ENCODE measurements at regions not wholly inside any gene's neighbourhood (a gene's known extent, or its start where the extent isn't known, plus 50 kb on each side); places are given as distances from the start of the nearest gene placed in this dataset.

GRCh38 chr13:97631158-97631557 is 197.2 kb downstream of the RAP2A start:
- Histone ChIP-seq H3K4ac (ENCODE audit: low read depth, low read length) (no peak overlapping the region), H3K9me1 (ENCODE audit: insufficient read depth, low read length) (no peaks in the 10 kb centered on the region), H3K79me1 (ENCODE audit: low read depth in 1 of 2, low read length in 2 of 2) (no peaks in the 10 kb centered on the region), H2BK5ac (ENCODE audit: low read depth, low read length, poor library complexity, severe bottlenecking) (no peak overlapping the region), H4K91ac (ENCODE audit: insufficient read depth, low read depth, low read length) (no peak overlapping the region), H3K9ac (ENCODE audit: low read depth, low read length) (no peak overlapping the region), H2BK15ac (ENCODE audit: low read depth, low read length) (no peak overlapping the region), H2AK5ac (ENCODE audit: low read depth, low read length) (no peak overlapping the region), H3K9me3 (ENCODE audit: control insufficient read depth, insufficient read depth, low read length) (0 out of 2 replicates have a peak, but pooled peaks cover 2% of the 10 kb centered on the region), H3K18ac (ENCODE audit: low read depth, low read length) (no peak overlapping the region), H2AFZ (replicated peaks; ENCODE audit: low read length, poor library complexity) (no peak overlapping the region), H3K4me1 (ENCODE audit: control insufficient read depth, insufficient read depth, low read length) (no peaks in the 10 kb centered on the region), H4K20me1 (ENCODE audit: insufficient read depth, low read length) (no peaks in the 10 kb centered on the region), H2BK120ac (ENCODE audit: low read depth, low read length) (no peak overlapping the region), H2BK20ac (ENCODE audit: low read depth, low read length) (no peak overlapping the region), H3K4me2 (ENCODE audit: low read depth, low read length) (no peak overlapping the region), H4K5ac (ENCODE audit: low read depth, low read length) (no peak overlapping the region), H3K27me3 (ENCODE audit: control insufficient read depth, insufficient read depth, low read length) (no peaks in the 10 kb centered on the region; the same call in 1 of the 2 replicates), H3K27ac (ENCODE audit: insufficient read depth, low read length) (no peak overlapping the region), H3K36me3 (ENCODE audit: control insufficient read depth, insufficient read depth, low read length) (no peaks in the 10 kb centered on the region), H3K23ac (ENCODE audit: low read depth, low read length) (no peak overlapping the region), H4K8ac (ENCODE audit: low read depth in 2 of 2, low read length in 2 of 2) (no peak overlapping the region), H2AK9ac (replicated peaks; ENCODE audit: low read depth, low read length, poor library complexity) (no peak overlapping the region), H3K14ac (replicated peaks; ENCODE audit: low read depth, low read length) (no peak overlapping the region), H3K56ac (ENCODE audit: extremely low read depth, insufficient read depth, low read length) (no peak overlapping the region), H3K4me3 (ENCODE audit: insufficient read depth, low read depth, low read length) (no peak overlapping the region)
- dilution Hi-C loops (cut with HindIII; ENCODE audit: low sequenced_read_pairs, unreplicated experiment) (no loop called here), in situ Hi-C loops (cut with MboI; ENCODE audit: low sequenced_read_pairs) (no loop called here), intact Hi-C loops (cut with micrococcal nuclease) (no loop called here)
- 61% methylated on average over 2 of the region's 3 CpGs; no CpG with 5 or more reads in 1 of the 2 experiments for WGBS, 2 experiments (ENCODE audit: extremely low coverage in 2 of 2, insufficient read length in 1 of 2)
- CTCF ChIA-PET, result no interaction called here
- DNase-seq (no peak), ATAC-seq (ENCODE audit: low read depth) (no peak)
- TF ChIP-seq CEBPB (IDR thresholded peaks at IDR 0.05; ENCODE audit: low read depth, low read length) (no peak), MAFK (IDR thresholded peaks at IDR 0.05; ENCODE audit: low read depth, low read length) (no peak), USF2 (IDR thresholded peaks at IDR 0.05; ENCODE audit: low read depth, low read length) (no peak), MAZ (IDR thresholded peaks at IDR 0.05; ENCODE audit: borderline replicate concordance, low read depth, low read length) (no peak), BHLHE40 (IDR thresholded peaks at IDR 0.05; ENCODE audit: low read depth, low read length) (no peak), POLR2A (IDR thresholded peaks at IDR 0.05; ENCODE audit: low read depth, low read length) (no peak), SMC3 (IDR thresholded peaks at IDR 0.05; ENCODE audit: low read depth, low read length) (no peak), MXI1 (IDR thresholded peaks at IDR 0.05; ENCODE audit: borderline replicate concordance, low read depth, low read length) (no peak), FOS (IDR thresholded peaks at IDR 0.05; ENCODE audit: low read depth, low read length) (no peak), NFE2L2 (IDR thresholded peaks at IDR 0.05; ENCODE audit: low read depth, low read length) (no peak), ELK1 (IDR thresholded peaks at IDR 0.05; ENCODE audit: borderline replicate concordance, low read depth, low read length) (no peak), CHD1 (IDR thresholded peaks at IDR 0.05; ENCODE audit: low read depth, low read length) (no peak), RFX5 (IDR thresholded peaks at IDR 0.05; ENCODE audit: low read depth, low read length) (no peak), RCOR1 (IDR thresholded peaks at IDR 0.05; ENCODE audit: insufficient replicate concordance, low read length) (no peak), CTCF (conservative IDR thresholded peaks at IDR 0.05; ENCODE audit: low read depth, low read length) (no peak), RAD21 (IDR thresholded peaks at IDR 0.05; ENCODE audit: low read length) (no peak)
- POLR2A ChIA-PET (ENCODE audit: unreplicated experiment), result no interaction called here
- BruUV-seq (replicated peaks), result no TSS peak
